ENCODE measurements at regions not wholly inside any gene's neighbourhood (a gene's known extent, or its start where the extent isn't known, plus 50 kb on each side); places are given as distances from the start of the nearest gene placed in this dataset.

- TF ChIP-seq ZNF518B (CRISPR knock-in tag; IDR thresholded peaks at IDR 0.05), result no peak
- no peak for TF ChIP-seq ZNF217 (CRISPR knock-in tag; IDR thresholded peaks at IDR 0.05)
- no peak for TF ChIP-seq E2F8 (IDR thresholded peaks at IDR 0.05; ENCODE audit: low read depth, partially characterized antibody)
- TF ChIP-seq SIN3B (IDR thresholded peaks at IDR 0.05; ENCODE audit: low read depth), result no peak
- no peak for TF ChIP-seq TRIM28 (IDR thresholded peaks at IDR 0.05)
These were observed 159.5 kb downstream of the MRPL14 start (continued) for GRCh38 chr6:43967719-43968091.

Measured in K562 (cell line).